ENCODE measurements at regions not wholly inside any gene's neighbourhood (a gene's known extent, or its start where the extent isn't known, plus 50 kb on each side); places are given as distances from the start of the nearest gene placed in this dataset.
A peak's percentile ranks its signal among the peaks of the same experiment; 100 is the strongest.
"Not testable (repeated sequence)": the region's sequence is repeated elsewhere in the genome, so short reads cannot be mapped to it uniquely, and the experiment has no call there.

DNA sequence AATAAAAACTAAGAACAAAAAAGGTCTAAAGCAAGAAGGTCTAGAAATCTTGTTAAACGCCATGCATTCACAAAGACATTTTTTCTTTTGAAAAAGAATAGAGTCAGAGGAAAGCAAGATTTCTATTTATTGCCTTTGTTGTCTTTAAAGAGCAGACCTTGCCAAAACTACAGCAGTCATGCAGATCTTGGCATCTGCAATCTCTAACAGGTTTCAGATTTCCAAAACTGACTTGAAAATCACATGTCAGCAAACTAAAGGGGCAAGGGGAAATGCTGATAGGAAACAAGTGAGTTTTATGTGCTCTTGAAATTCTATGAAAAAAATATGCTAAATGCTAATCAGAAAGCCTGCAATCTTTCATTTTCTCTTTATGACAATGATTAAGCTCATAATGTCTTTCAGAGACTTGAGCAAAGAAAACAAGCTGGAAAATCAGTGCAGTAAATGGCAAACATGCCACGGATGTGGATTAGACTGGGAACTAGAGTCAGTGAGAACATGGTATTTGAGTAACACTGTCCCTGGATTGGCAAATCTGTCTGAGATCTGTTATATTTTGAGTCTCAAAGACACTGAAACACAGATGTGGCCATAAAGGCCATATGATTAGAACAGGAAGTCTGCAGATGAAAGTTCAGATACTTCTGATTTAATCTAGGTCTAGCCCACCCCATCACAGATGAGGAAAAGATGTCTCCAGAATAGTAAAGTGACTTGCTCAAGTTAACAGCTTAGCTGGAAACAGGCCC is 361.4 kb upstream of the RPS23 start:
- no peak for DNase-seq

DNA sequence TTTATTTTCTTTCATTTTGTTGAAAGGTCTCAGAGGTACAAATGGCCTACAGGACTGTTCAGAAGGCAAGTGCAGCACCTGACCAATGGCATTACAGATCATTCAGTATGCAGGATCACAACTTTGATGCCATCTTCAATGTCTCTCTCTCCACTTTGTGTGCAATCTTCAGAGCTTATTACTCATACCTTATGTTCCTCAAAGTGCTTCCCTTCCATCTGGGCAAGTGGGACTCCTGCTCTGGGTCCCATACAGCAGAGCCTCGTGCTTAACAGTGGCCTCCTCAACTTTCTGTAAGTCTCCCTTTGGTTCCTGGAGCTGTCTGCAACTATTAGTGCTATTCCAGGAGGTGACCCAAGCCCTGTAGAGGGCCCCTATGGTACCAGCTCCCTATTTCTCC is 358.4 kb upstream of the RPS23 start:
- no peak for DNase-seq

DNA sequence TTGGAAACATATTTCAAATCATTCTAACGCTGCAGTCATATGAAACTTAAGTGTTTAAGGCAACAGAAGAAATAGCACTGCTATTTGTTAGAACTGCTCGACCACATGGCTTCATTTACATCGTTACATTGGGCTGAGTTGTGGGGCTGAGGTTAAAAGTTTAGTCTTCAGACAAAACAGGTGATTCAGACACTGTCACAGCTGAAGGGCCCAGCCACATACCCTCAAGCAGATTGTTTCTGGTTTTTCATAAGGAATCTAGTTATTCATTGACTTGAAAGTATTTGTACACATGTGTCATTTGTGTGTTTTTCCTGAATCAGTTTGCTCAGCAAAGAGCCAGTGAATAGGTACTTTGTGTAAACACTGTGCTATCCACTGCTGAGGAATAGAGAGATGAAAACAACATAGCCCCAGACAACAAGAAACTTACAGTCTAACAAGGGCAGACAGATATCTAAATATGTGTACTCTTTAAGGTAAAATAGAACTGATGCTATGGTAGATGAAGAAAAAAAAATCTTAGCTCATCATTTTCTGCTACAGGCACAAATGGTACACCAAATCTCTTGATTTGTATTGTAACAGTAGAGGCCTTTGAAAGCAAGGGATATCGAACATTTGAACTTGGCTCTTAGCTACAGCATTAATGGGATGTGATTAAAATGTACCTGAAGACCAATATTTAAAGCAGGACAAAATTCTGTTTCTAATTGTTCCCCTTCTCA is 357.6 kb upstream of the RPS23 start:
- DNase-seq = peak; percentile 33

DNA sequence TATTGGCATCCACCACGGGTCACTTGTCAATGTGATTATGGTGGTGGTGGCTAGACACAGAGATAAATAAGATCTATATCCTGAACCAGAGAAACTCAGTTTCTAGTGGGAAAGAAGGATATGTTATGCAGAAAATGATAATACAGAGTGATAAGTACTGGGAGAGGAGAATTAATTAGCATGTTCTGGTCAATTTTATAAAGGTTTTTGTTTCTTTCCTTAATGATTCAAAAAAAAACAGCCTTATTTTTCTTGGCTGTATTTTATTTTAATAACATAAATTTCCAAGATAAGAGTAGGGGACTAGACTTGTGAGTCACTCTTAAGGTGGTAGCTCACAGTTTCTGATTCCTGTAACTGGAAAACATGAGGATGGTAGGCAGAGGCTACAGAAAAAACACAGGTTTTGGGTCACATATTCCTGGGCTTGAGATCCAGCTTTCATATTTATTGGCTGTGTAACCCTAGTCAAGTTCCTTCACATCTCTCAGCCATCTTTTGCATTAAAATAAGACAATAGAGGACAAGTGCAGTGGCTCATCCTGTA is 350.3 kb upstream of the RPS23 start:
- DNase-seq = no peak

DNA sequence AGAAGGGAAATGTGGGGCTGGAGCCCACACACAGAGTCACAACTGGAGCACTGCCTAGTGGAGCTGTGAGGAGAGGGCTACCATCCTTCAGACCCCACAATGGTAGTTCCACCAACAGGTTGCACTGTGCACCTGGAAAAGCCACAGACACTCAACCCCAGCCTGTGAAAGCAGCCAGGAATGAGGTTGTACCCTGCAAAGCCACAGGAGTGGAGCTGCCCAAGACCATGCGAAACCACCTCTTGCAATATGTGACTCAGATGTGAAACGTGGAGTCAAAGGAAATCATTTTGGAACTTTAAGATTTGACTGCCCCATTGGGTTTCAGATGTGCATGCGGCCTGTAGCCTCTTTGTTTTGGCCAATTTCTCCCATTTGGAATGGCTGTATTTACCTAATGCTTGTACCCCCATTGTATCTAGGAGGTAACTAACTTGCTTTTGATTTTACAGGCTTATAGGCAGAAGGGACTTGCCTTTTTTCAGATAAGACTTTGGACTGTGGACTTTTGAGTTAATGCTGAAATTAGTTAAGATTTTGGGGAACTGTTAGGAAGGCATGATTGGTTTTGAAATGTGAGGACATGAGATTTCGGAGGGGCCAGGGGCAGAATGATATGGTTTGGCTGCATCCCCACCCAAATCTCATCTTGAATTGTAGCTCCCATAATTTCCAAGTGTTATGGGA is 348.9 kb upstream of the RPS23 start:
- DNase-seq = not testable (repeated sequence)

DNA sequence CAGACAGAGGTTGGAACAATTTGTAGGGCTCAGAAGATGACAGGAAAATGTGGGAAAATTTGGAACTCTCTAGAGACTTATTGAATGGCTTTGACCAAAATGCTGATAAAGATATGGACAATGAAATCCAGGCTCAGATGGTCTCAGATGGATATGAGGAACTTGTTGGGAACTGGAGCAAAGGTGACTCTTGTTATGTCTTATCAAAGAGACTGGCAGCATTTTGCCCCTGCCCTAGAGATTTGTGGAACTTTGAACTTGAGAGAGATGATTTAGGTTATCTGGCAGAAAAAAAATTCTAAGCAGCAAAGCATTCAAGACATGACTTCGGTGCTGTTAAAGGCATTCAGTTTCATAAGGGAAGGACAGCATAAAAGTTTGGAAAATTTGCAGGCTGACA is 347.9 kb upstream of the RPS23 start:
- not testable (repeated sequence) for DNase-seq

DNA sequence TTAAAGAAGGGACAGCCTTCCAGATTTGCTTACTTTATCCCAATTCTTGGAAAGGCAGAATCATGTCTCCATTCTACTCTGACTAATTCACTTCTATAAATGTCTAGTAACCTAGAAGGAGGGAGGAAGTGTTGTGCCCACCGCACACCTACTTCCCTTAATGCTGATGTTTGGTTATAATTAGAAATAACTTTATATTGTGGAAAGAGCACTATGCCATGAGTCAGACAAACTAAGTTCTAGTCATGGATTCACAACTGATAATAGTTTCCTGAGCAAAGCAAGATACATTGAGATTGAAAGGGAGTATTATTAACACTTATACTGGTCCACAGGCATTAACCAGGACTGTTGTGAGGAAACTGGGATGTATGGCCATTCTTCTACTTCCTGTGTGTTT is 345.9 kb upstream of the RPS23 start:
- no peak for DNase-seq

DNA sequence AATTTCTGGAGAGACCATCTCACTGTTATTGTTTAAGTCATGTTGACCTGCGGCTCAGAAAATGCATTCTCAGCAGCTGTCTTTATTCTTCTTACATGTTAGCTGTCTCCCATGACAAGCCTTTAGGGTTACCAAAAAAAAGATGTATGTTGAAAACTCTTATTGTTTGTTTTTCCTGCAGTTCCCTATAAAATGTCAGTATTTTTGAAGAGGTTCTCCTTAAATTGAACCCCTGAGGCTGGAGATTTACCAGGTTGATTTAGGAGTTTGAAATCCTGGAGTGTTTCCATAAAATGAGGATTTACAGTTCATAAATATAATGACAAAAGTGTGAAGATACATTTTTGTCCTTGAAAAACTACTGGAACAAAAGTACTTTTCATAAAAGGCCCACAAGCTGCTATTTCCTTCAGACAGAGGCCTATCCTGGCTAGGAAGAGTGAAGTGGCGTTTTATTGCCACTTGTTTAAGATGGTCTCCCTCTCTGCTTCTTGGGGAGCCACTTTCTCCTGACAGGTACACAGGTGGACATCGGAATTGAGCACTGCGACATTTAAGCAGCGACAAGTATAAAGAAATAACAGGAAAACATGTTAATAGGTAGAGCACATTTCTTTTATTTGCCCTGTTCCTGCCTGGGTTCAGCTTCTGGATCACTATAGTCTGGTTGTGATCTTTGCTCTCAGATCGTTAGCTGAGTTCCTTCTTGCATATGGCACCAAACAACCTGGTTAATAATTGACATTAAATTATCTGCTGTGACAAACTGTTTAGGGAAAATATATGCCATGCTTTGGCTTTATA is 344.8 kb upstream of the RPS23 start:
- no peak for DNase-seq

DNA sequence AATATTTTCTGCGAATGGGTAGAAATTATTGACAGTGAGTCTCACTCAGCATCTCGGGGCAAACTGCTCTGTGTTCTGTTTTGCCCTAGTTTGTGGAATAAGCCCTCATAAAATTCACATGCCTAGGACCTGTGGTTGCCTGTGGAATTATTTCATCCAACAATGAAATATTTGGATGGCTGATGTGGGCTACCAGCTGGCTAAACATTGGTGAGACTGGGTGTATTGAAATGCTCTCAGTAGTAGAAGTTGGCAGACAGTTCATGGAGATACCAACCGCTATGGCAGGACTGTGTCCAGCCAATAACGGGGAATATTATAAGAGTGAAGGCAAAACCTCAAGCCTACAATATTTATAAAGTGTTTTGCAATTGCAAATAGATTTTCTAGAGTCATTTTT is 344.1 kb upstream of the RPS23 start:
- DNase-seq = no peak

DNA sequence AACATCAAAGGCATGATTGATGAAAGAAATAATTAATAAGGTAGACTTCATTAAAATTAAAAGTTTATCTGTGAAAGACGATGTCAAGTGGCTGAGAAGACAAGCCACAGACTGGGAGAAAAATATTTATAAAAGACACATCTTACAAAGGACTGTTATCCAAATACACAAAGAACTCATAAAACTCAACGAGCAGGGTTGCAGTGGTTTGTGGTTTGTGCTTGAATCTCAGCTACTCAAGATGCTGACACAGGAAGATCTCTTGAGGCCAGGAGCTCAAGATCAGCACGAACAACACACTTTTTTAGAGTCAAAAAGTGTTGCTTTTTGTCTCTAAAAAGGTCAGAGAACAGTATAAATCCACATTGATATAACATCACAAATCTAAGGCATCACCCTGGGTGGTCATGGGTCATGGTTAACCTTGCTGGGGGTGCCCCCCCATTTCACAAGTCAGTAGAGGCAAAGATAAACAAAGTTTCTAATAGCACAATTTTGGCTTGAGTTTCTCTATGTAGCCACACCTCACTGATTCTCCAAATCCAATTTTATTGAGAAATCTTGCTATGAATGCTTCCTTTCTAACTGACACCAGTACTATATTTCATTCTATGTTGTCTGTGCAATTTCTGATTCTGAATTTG is 342.9 kb upstream of the RPS23 start:
- DNase-seq = no peak

DNA sequence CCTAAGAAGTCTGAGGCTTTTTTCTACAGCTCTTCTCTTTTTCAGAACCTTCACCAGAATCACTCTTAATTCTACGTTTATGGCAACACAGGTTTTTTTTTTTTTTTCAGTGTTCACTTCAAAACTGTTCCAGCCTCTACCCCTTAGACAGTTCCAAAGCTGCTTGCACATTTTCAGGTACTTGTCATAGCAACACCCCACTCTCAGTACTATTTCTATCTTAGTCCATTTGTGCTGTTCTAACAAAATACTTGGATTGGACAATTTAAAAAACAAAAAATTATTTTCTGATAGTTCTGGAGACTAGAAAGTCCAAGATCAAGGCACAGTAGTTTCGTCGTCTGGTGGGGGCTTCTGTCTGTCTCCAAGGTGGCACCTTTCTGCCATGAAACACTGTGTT is 340.9 kb upstream of the RPS23 start:
- DNase-seq = no peak

DNA sequence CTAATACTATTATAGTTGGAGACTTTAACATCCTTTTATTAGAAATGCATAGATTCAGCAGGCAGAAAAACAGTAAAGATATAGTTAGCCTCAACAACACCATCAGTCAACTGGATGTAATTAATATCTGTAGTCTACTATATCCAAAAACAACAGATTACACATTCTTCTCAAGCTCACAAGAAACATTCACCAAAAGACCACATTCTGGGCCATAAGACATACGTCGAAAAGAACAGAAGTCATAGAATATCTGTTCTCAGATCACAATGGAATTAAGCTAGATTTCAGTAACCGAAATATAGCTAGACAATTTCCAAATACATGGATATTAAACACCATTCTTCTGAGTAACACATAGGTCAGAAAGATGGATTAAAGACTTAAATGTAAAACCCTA is 336.6 kb upstream of the RPS23 start:
- DNase-seq = no peak

DNA sequence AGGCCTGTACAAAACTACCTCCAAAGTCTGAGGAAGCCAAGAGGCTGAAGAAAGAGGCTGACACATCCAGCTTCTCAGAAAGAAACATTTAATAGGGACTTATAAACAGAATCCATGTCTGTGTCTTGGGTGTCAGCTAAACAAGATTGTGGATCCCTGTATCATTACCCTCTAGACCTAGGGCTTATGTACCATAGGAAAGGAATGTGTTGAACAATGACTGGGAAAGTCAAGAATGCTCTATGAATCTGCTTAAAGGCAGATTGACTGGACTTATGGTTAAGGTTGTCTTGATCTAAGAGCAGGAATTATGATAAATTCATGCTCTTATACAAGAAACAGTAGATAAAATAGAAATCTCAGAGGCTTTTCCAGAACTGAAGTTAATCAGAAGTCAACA is 335.7 kb upstream of the RPS23 start:
- no peak for DNase-seq

DNA sequence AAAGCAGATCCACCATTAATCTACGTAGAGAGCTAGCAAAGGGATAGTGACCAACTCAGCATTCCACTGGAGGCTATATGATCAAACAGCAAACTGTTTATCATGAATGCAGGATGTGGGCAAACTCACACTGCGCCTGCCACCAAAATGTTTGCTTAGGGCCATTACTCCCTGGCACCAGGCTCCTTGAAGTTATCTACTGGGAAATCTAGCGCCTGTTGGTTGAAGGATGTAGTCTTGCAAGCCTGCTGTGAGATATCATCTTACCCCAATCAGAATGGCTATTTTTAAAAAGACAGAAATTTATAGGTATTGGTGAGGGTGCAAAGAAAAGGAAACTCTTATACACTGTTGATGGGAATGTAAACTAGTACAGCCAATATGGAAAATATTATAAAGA is 332.5 kb upstream of the RPS23 start:
- DNase-seq = no peak

DNA sequence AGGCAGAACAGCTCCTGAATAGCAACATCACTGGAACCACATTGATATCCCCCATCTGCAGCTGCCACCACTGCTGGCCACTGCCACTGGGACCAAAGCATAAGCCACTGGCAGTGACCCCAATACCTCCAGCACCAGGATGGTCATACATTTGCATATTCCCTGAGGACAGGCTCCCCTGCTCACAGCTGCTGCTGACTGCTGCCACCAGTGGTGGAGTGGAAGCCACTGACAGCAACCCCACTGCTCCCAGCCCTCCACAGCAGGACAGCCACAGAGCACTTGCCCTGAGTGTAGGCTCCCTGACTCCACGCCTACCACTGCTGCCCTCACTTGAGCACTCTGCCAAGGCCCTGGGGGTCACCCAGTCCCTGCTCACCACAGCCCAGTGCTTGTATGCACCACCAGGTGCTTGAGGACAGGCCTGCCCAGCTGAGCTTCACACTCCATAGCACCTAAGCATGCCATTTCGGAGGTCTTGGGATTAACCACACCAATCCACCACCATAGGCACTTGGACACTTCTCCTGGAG is 327.4 kb upstream of the RPS23 start:
- no peak for DNase-seq

DNA sequence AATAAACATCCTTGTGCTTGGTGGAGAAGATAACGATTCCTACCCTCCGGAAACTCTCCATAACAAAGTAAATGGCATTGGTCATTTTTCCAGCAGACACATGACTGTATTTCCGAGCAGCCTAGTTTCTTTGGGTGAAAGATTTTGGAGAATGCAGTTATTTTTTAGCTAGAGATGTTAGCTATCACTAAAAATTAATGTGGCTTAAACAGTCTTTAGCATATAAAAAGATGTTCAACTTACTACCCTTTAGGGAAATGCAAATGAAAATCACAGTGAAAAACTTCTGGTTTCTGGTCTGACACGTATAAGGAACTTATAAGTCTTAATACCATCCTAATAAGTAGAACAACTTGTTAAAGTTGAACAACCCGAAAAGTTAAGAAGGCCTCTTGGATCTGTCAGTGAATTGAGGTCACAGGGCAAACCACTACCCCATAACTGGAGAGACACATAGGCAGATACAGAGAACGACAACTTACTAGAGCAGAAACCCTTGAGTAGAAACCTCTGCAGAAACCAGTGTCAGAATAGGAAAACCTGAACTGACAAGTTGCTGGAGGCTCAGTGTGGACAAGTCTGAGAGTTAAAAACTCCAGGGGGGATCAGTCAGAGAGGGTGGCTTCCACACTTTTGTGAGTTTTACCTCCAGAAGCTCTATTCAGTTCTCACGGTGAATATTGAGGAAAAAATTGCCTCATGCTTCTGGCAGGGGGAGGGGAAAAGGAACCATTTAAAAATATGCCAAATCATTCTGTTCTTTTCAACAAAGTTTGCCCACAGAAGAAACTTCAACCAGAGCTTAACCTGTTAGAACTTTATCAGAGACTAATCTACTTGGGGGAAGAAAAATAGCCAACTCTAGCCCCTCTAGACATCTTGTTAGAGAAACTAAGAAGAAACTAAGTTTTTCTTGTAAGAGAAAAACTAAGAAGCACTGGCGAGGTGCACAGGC is 325.2 kb upstream of the RPS23 start:
- DNase-seq = no peak

DNA sequence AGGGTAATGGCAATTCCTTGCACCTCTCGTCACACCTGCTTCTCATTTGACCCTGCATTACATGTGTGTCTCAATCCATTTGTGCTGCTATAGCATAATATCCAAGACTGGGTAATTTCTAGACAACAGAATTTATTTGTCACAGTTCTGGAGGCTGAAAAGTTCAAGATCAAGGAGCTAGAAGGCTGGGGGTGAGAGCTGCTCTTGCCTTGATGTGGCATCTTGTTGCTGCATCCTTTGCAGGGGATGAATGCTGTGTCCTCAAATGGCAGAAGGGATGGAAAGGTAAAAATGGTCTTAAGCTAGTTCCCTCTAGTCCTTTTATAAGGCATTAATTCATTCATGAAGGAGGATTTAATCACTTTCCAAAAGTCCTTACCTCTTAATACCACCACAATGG is 323.7 kb upstream of the RPS23 start:
- DNase-seq = no peak

DNA sequence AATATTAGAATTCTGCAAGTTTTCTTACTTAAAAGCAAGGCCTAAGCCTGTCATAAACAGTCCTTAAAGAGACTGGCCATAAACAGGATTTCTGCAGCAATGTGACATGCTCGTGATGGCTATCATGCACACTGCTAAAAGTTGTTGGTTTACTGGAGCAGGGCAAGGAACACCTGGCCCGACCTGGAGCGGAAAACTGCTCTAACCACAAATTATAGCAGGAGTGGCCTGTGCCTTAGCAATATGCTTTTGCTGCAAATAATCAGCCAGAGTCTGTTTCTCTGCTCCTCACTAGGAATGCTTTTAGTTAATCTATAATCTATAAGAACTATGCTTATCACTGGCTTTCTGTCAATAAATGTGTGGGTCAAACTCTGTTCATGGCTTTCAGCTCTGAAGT is 322.9 kb upstream of the RPS23 start:
- DNase-seq = no peak

DNA sequence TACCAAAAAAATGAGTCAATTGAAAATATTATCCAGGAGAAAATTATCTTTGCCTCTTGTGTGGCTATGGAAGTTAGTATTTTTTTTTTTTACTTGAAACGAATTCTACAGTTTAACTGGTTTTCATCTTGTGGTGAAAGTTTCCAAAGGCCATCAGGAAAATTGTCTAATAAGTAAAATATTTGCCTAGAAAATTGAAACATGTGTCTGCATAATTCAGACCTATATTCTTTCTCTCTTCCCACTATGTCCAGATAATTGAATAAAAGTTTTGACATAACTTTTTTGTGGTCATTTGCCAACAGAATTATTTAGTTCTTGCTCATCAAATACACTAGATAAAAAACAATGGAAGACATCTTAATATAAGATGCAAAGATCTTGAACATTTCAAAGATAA is 321.5 kb upstream of the RPS23 start:
- DNase-seq = no peak

DNA sequence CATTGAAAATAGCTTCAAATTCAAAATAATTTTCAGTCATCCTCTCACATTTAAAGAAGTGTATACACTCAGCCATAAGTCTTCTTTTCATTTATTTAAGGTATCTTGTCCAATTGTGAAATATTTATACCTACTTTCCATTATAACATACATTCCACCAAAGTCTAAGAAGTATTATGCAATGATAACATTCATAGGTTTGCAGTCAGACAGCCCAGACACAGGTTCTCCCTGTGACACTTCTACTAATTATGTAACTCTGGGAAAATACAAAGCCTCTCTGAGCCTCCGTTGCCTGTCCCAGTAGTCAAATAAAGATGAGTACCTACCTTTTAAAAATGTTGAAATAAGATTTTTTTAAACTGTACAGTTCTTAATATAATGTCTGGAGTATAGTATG is 320.9 kb upstream of the RPS23 start:
- no peak for DNase-seq

DNA sequence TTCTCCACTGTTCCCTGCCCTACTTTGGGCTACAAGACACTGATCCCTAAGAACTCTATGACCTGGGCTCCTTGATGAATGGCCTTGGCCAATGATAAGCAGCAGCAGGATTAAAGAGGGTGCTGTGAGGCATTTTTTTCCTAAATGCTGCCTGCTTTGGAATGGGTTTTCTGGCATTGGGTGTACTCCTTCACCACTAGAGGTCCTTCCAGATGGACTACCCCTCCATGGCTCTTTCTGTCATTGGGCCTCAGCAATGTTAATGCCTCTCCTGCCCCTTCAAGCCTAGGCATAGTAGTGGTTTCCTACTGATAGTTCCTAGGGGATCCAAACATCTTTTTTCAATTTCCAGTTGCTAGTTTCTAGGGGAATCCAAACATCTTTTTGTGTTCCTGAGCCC is 319.3 kb upstream of the RPS23 start:
- DNase-seq = no peak

Measured in stimulated activated CD4-positive, alpha-beta T cell treated with anti-CD3 and anti-CD28 coated beads, Interleukin-1b, Interleukin-23, amount 100 ng/mL, for 48 hours (primary cell).